ENCODE measurements at regions not wholly inside any gene's neighbourhood (a gene's known extent, or its start where the extent isn't known, plus 50 kb on each side); places are given as distances from the start of the nearest gene placed in this dataset.

- H3K27me3 ChIP-seq (ENCODE audit: control insufficient read depth, insufficient read depth, low read length): no peaks in the 10 kb centered on the region
- H3K4me3 ChIP-seq (ENCODE audit: low read depth, low read length): no peak overlapping the region
- no peaks in the 10 kb centered on the region for H3K36me3 ChIP-seq (ENCODE audit: control insufficient read depth, insufficient read depth, low read length)
- TF ChIP-seq, protein P1, sequence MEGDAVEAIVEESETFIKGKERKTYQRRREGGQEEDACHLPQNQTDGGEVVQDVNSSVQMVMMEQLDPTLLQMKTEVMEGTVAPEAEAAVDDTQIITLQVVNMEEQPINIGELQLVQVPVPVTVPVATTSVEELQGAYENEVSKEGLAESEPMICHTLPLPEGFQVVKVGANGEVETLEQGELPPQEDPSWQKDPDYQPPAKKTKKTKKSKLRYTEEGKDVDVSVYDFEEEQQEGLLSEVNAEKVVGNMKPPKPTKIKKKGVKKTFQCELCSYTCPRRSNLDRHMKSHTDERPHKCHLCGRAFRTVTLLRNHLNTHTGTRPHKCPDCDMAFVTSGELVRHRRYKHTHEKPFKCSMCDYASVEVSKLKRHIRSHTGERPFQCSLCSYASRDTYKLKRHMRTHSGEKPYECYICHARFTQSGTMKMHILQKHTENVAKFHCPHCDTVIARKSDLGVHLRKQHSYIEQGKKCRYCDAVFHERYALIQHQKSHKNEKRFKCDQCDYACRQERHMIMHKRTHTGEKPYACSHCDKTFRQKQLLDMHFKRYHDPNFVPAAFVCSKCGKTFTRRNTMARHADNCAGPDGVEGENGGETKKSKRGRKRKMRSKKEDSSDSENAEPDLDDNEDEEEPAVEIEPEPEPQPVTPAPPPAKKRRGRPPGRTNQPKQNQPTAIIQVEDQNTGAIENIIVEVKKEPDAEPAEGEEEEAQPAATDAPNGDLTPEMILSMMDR (IDR thresholded peaks at IDR 0.05; ENCODE audit: insufficient read depth, low read length, poor library complexity, severe bottlenecking): no peak
- DNase-seq (ENCODE audit: low read depth): no peak
These were observed 190.7 kb downstream of the FAM170A start for GRCh38 chr5:119820016-119820415.

DNA sequence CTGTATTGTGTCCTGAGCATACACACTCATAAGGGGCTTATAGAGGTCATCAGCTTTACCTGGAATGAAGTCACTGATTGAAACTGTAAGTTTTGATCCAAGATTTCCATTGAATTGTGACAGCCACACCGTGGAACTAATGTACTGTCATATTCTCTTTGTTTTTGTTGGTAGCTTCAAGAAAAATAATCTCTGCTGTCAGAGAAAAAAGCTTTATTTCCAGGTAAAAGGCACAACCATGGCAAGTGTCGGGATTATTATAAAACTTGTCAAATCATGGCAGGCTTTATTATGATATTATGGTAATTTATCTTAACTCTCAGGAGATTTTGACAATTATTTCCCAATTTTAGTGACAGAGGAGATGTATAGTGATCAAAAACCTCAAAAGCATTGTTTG lies 191.2 kb downstream of the FAM170A start:
- TF ChIP-seq, protein P1 (IDR thresholded peaks at IDR 0.05; ENCODE audit: insufficient read depth, low read length, poor library complexity, severe bottlenecking): no peak
- no peaks in the 10 kb centered on the region for H3K27me3 ChIP-seq (ENCODE audit: control insufficient read depth, insufficient read depth, low read length)
- no peaks in the 10 kb centered on the region for H3K36me3 ChIP-seq (ENCODE audit: control insufficient read depth, insufficient read depth, low read length)
- DNase-seq (ENCODE audit: low read depth): no peak
- no peak overlapping the region for H3K4me3 ChIP-seq (ENCODE audit: low read depth, low read length)

DNA sequence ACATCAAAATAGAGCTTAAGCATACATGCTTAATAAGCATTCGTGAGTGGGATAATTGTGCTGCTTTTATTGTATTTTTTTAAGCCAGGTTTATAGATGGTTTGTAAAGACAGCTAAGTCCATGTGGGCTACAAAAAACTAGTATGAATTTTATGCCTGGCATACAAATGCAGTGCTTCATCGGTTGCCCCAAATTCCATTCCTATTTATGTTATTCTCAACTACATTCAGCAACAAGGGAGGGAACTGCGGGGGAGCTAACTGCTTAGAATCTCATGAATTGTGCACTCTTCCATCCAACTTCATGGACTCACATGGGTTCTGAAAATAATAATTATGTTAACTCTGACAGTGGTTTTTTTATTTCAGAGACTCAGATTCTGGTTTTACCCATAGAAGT lies 199.2 kb downstream of the FAM170A start:
- Histone ChIP-seq H3K36me3 (ENCODE audit: control insufficient read depth, insufficient read depth, low read length) (no peaks in the 10 kb centered on the region), H3K4me3 (ENCODE audit: low read depth, low read length) (no peak overlapping the region), H3K27me3 (ENCODE audit: control insufficient read depth, insufficient read depth, low read length) (no peaks in the 10 kb centered on the region)
- no peak for DNase-seq (ENCODE audit: low read depth)
- TF ChIP-seq, protein P1 (IDR thresholded peaks at IDR 0.05; ENCODE audit: insufficient read depth, low read length, poor library complexity, severe bottlenecking): no peak

- TF ChIP-seq, protein P1 (IDR thresholded peaks at IDR 0.05; ENCODE audit: insufficient read depth, low read length, poor library complexity, severe bottlenecking): no peak
- H3K36me3 ChIP-seq (ENCODE audit: control insufficient read depth, insufficient read depth, low read length): no peaks in the 10 kb centered on the region
- H3K4me3 ChIP-seq (ENCODE audit: low read depth, low read length): no peak overlapping the region
- no peak for DNase-seq (ENCODE audit: low read depth)
- H3K27me3 ChIP-seq (ENCODE audit: control insufficient read depth, insufficient read depth, low read length): no peaks in the 10 kb centered on the region
These were observed 200.0 kb downstream of the FAM170A start for GRCh38 chr5:119829341-119829740.

DNA sequence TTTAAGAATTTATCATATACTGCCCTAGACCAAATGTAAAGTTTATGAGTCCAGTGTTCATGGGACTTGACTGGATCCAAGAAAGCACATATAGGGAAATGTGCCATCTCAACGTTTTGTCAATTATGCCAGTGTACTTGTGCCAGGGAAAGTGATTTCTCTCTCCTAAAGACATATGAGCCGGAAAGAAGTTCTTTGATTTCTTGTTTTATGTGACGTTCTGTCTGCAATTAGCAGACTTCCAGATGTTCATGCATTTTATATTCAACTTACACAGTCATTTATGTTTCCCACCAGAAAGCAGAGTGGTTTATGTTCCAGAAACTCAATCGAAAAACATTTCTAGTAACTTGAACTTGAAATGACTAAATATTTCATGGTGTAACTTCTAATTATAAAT lies 203.8 kb downstream of the FAM170A start:
- DNase-seq (ENCODE audit: low read depth): no peak
- TF ChIP-seq, protein P1 (IDR thresholded peaks at IDR 0.05; ENCODE audit: insufficient read depth, low read length, poor library complexity, severe bottlenecking): no peak
- Histone ChIP-seq H3K36me3 (ENCODE audit: control insufficient read depth, insufficient read depth, low read length) (no peaks in the 10 kb centered on the region), H3K4me3 (ENCODE audit: low read depth, low read length) (no peak overlapping the region), H3K27me3 (ENCODE audit: control insufficient read depth, insufficient read depth, low read length) (no peaks in the 10 kb centered on the region)

- DNase-seq (ENCODE audit: low read depth): no peak
- no peaks in the 10 kb centered on the region for H3K36me3 ChIP-seq (ENCODE audit: control insufficient read depth, insufficient read depth, low read length)
- no peaks in the 10 kb centered on the region for H3K27me3 ChIP-seq (ENCODE audit: control insufficient read depth, insufficient read depth, low read length)
- H3K4me3 ChIP-seq (ENCODE audit: low read depth, low read length): no peak overlapping the region
- TF ChIP-seq, protein P1 (IDR thresholded peaks at IDR 0.05; ENCODE audit: insufficient read depth, low read length, poor library complexity, severe bottlenecking): no peak
These were observed 210.8 kb downstream of the FAM170A start for GRCh38 chr5:119840175-119840574.

Data from kidney epithelial cell (primary cell).